Right atrium auricular region (tissue), 2 donors: ENCODE measurements at regions not wholly inside any gene's neighbourhood (a gene's known extent, or its start where the extent isn't known, plus 50 kb on each side); places are given as distances from the start of the nearest gene placed in this dataset.

ENCODE experiments used
- DNase-seq: peaks from one replicate; pipeline ENCODE4 v3.0.0-alpha.2; 2019; ENCODE audit warnings: low spot score
- H3K27ac ChIP-seq, 2 donors: fragments of 200-600 bp; sonication (generic); 1 replicate in 1 of 2; 2 replicates in 1 of 2; pipeline ENCODE4 v1.5.1; 2016 to 2019
- H3K27me3 ChIP-seq, 2 donors: fragments of 200-600 bp; sonication (generic); one replicate each; pipeline versions ENCODE4 v1.5.1 to v1.6.0; 2017 to 2019
- H3K36me3 ChIP-seq: fragments of 200-600 bp; sonication (generic); one replicate; pipeline ENCODE4 v1.5.1; 2016
- H3K4me1 ChIP-seq, 2 donors: fragments of 200-600 bp; sonication (generic); one replicate each; pipeline versions ENCODE4 v1.5.1 to v1.6.0; 2017 to 2019
- H3K4me3 ChIP-seq, 2 donors: fragments of 200-600 bp; sonication (generic); 1 replicate in 1 of 2; 2 replicates in 1 of 2; pipeline ENCODE4 v1.5.1; 2017 to 2019; ENCODE audit warnings: mild to moderate bottlenecking in 1 of 2, moderate library complexity in 1 of 2
- H3K9me3 ChIP-seq, 2 donors: fragments of 200-600 bp; sonication (generic); one replicate each; pipeline ENCODE4 v1.5.1; 2019
- CTCF ChIP-seq, 2 donors: fragments of 200-600 bp; sonication (generic); IDR thresholded peaks; one replicate each; pipeline ENCODE4 v1.5.1; 2019; ENCODE audit warnings: antibody characterized with exemption in 2 of 2

- no peak for DNase-seq
- no peak overlapping the region for H3K4me3 ChIP-seq
- H3K9me3 ChIP-seq, result no peaks in the 10 kb centered on the region
- TF ChIP-seq CTCF (IDR thresholded peaks at IDR 0.05), result no peak
- H3K27me3 ChIP-seq, result no peaks in the 10 kb centered on the region
- no peaks in the 10 kb centered on the region for H3K36me3 ChIP-seq
- H3K27ac ChIP-seq, result no peak overlapping the region
- H3K4me1 ChIP-seq, result peaks cover 0 to 4% of the 10 kb centered on the region in 2 donors
These were observed 239.4 kb upstream of the ZPLD1 start for GRCh38 chr3:102195198-102195948.

- H3K27me3 ChIP-seq, result no peaks in the 10 kb centered on the region
- H3K36me3 ChIP-seq, result no peaks in the 10 kb centered on the region
- no peak overlapping the region for H3K4me3 ChIP-seq
- H3K4me1 ChIP-seq, result no peaks in the 10 kb centered on the region
- no peak overlapping the region for H3K27ac ChIP-seq
- no peak for DNase-seq
- H3K9me3 ChIP-seq, result no peaks in the 10 kb centered on the region
- no peak for TF ChIP-seq CTCF (IDR thresholded peaks at IDR 0.05)
These were observed 234.7 kb upstream of the ZPLD1 start for GRCh38 chr3:102200126-102200525.

GRCh38 chr3:102200560-102200959 lies 234.3 kb upstream of the ZPLD1 start:
- H3K36me3 ChIP-seq, result no peaks in the 10 kb centered on the region
- H3K4me3 ChIP-seq, result no peak overlapping the region
- no peaks in the 10 kb centered on the region for H3K4me1 ChIP-seq
- no peaks in the 10 kb centered on the region for H3K9me3 ChIP-seq
- no peak for TF ChIP-seq CTCF (IDR thresholded peaks at IDR 0.05)
- DNase-seq, result no peak
- H3K27me3 ChIP-seq, result no peaks in the 10 kb centered on the region
- no peak overlapping the region for H3K27ac ChIP-seq

GRCh38 chr3:102205647-102206046 lies 229.2 kb upstream of the ZPLD1 start:
- H3K36me3 ChIP-seq, result no peaks in the 10 kb centered on the region
- H3K4me1 ChIP-seq, result peaks cover 0 to 15% of the 10 kb centered on the region in 2 donors
- DNase-seq, result no peak
- no peaks in the 10 kb centered on the region for H3K9me3 ChIP-seq
- H3K4me3 ChIP-seq, result no peak overlapping the region
- peak overlapping the region in 1 of 2 donors; percentile 37 for H3K27ac ChIP-seq
- TF ChIP-seq CTCF (IDR thresholded peaks at IDR 0.05), result no peak
- no peaks in the 10 kb centered on the region for H3K27me3 ChIP-seq

GRCh38 chr3:102206511-102207031 lies 228.2 kb upstream of the ZPLD1 start:
- H3K36me3 ChIP-seq, result no peaks in the 10 kb centered on the region
- peak overlapping the region; percentile 37 to 41 for H3K27ac ChIP-seq
- peaks cover 0 to 15% of the 10 kb centered on the region in 2 donors for H3K4me1 ChIP-seq
- TF ChIP-seq CTCF (IDR thresholded peaks at IDR 0.05), result no peak
- H3K9me3 ChIP-seq, result no peaks in the 10 kb centered on the region
- DNase-seq, result peak; percentile 92
- H3K4me3 ChIP-seq, result no peak overlapping the region
- no peaks in the 10 kb centered on the region for H3K27me3 ChIP-seq
